Activated CD8-positive, alpha-beta T cell treated with anti-CD3 and anti-CD28 coated beads for 36 hours (primary cell): ENCODE measurements at regions not wholly inside any gene's neighbourhood (a gene's known extent, or its start where the extent isn't known, plus 50 kb on each side); places are given as distances from the start of the nearest gene placed in this dataset.

Experiments
- ATAC-seq: fragments of 200-7000 bp; cut with Tn5 transposase; one replicate; pipeline ENCODE4 v1.10.0; 2021; ENCODE audit warnings: mild to moderate bottlenecking, moderate library complexity
- CTCF ChIA-PET: fragments of 350-600 bp; sonication (Branson Sonifier 250); formaldehyde crosslinking; loops from one replicate; lab custom pipeline; 2021; ENCODE audit warnings: antibody characterized with exemption; lab: Charles Lee
- POLR2A ChIA-PET: fragments of 350-600 bp; sonication (Branson Sonifier 250); formaldehyde crosslinking; loops from one replicate; lab custom pipeline; 2021; ENCODE audit warnings: antibody characterized with exemption; lab: Charles Lee
- DNase-seq: peaks from one replicate; pipeline ENCODE4 v3.0.0-alpha.2; 2020
- H3K27ac Mint-ChIP-seq: one replicate; pipeline ENCODE4 v1.8.0; 2021; ENCODE audit warnings: mild to moderate bottlenecking, mixed read lengths
- H3K27me3 Mint-ChIP-seq: one replicate; pipeline ENCODE4 v1.8.0; 2021; ENCODE audit warnings: mixed read lengths
- H3K36me3 Mint-ChIP-seq: one replicate; pipeline ENCODE4 v1.8.0; 2021; ENCODE audit warnings: low read depth, mixed read lengths
- H3K4me1 Mint-ChIP-seq: one replicate; pipeline ENCODE4 v1.8.0; 2021; ENCODE audit warnings: low read depth, mixed read lengths
- H3K4me3 Mint-ChIP-seq: one replicate; pipeline ENCODE4 v1.8.0; 2021; ENCODE audit warnings: mild to moderate bottlenecking, moderate library complexity, mixed read lengths
- H3K9me3 Mint-ChIP-seq: one replicate; pipeline ENCODE4 v1.8.0; 2021; ENCODE audit warnings: mixed read lengths
- intact Hi-C: fragments of 100-400 bp; cut with micrococcal nuclease; formaldehyde crosslinking; loops from one replicate; pipeline ENCODE4 v1.10.0; 2022
- TF ChIP-seq, protein P1 (sequence below): fragments of 200-600 bp; IDR thresholded peaks from one replicate; pipeline ENCODE4 v1.8.0; 2022; ENCODE audit warnings: antibody characterized with exemption, mild to moderate bottlenecking

DNA sequence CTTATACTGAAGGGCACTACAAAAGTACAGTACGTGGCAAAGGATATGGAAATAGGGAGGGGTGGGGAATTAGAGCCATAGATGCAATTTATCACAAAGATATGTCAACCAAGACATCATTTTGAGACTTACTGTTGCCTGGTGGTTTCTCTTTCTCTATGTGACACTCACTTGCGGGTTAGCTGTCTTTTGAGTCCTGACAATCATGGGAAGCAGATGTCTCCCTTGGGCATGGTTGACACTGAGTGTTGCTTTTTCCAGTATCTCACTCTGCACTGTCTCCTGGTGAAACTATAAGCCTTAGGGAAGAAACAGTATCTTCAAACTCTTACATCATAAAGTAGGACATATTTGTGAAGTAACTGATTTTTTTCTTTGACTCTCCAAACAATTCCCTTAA lies 383.5 kb upstream of the LCORL start:
- intact Hi-C loops, result no loop called here
- Mint-ChIP-seq H3K36me3 (no peaks in the 10 kb centered on the region), H3K9me3 (no peaks in the 10 kb centered on the region), H3K27ac (no peak overlapping the region), H3K4me1 (no peaks in the 10 kb centered on the region), H3K27me3 (peaks cover 1% of the 10 kb centered on the region), H3K4me3 (no peak overlapping the region)
- TF ChIP-seq, protein P1, sequence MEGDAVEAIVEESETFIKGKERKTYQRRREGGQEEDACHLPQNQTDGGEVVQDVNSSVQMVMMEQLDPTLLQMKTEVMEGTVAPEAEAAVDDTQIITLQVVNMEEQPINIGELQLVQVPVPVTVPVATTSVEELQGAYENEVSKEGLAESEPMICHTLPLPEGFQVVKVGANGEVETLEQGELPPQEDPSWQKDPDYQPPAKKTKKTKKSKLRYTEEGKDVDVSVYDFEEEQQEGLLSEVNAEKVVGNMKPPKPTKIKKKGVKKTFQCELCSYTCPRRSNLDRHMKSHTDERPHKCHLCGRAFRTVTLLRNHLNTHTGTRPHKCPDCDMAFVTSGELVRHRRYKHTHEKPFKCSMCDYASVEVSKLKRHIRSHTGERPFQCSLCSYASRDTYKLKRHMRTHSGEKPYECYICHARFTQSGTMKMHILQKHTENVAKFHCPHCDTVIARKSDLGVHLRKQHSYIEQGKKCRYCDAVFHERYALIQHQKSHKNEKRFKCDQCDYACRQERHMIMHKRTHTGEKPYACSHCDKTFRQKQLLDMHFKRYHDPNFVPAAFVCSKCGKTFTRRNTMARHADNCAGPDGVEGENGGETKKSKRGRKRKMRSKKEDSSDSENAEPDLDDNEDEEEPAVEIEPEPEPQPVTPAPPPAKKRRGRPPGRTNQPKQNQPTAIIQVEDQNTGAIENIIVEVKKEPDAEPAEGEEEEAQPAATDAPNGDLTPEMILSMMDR, result no peak
- ChIA-PET POLR2A (no interaction called here), CTCF (no interaction called here)
- no peak for DNase-seq
- ATAC-seq, result no peak

DNA sequence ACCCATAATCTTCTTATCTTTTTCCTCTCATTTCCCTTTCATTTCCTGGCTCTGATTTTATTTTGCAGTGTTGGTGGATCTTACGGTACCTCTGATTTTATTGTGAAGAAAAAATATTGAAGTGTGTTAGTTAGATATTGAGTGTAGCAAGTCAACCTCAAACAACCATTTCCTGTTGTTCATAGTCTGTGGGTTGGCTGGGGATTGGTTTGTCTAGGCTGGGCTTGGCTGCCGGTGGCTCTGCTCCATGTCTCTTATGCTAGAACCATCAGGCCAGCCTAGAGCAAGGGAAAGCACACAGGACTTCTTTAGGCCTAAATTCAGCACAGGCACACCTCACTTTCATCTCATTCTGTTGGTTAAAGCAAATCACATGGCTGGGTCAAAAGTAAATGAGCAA lies 383.1 kb upstream of the LCORL start:
- no peak overlapping the region for H3K27ac Mint-ChIP-seq
- TF ChIP-seq, protein P1, result no peak
- no peaks in the 10 kb centered on the region for H3K9me3 Mint-ChIP-seq
- ATAC-seq (no peak), DNase-seq (no peak)
- no peaks in the 10 kb centered on the region for H3K36me3 Mint-ChIP-seq
- intact Hi-C loops, result no loop called here
- H3K4me3 Mint-ChIP-seq, result no peak overlapping the region
- H3K27me3 Mint-ChIP-seq, result peaks cover 1% of the 10 kb centered on the region
- ChIA-PET POLR2A (no interaction called here), CTCF (no interaction called here)
- H3K4me1 Mint-ChIP-seq, result no peaks in the 10 kb centered on the region

DNA sequence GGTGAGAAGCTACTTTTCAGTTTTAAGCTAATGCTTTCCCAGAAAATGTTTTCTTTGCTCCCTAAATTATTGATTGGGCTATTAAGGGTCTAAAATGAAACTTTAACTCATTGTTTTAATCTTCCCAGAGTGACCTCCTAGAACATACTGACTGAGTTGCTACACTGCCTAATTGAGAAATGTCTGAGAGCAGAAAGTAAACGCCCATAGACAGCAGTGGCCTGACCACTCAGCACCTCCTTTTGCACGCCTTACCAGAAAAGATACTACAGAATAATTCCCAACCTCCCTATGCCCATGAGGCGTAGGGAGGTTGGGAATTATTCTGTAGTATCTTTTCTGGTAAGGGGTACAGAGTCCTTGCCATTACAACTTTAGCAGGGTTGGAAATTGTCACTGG lies 381.8 kb upstream of the LCORL start:
- CTCF ChIA-PET, result no interaction called here
- no peaks in the 10 kb centered on the region for H3K36me3 Mint-ChIP-seq

DNA sequence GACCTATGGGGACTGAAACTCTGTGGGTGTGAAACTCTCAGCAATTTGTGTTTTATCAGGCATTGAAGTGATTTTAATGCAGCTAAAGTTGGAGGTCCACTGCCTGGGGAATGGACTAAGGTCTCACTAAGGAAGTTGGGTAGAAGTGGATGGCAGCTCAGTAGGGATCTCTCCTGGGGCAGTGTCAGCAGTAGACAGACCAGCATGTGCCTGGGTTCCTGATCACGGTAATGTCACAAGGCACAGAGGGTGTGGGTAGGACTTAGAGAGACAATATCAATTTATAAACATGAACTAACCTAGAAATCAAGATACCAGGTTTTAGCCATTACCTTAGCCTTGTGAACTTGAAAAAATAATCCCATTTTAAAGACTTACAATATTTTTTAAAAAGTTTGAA lies 380.3 kb upstream of the LCORL start:
- POLR2A ChIA-PET, result no interaction called here
- TF ChIP-seq, protein P1, result no peak
- H3K36me3 Mint-ChIP-seq, result no peaks in the 10 kb centered on the region
- peaks cover 1% of the 10 kb centered on the region for H3K27me3 Mint-ChIP-seq
- intact Hi-C loops, result no loop called here
- no peak for DNase-seq
- CTCF ChIA-PET, result no interaction called here
- H3K4me1 Mint-ChIP-seq, result no peaks in the 10 kb centered on the region
- no peak overlapping the region for H3K4me3 Mint-ChIP-seq
- no peaks in the 10 kb centered on the region for H3K9me3 Mint-ChIP-seq
- no peak overlapping the region for H3K27ac Mint-ChIP-seq
- no peak for ATAC-seq

More for the DNA sequence above, 381.8 kb upstream of the LCORL start:
- POLR2A ChIA-PET, result no interaction called here
- no peak for ATAC-seq
- Mint-ChIP-seq H3K27ac (no peak overlapping the region), H3K9me3 (no peaks in the 10 kb centered on the region), H3K27me3 (peaks cover 1% of the 10 kb centered on the region), H3K4me1 (no peaks in the 10 kb centered on the region), H3K4me3 (no peak overlapping the region)
- TF ChIP-seq, protein P1, result no peak
- DNase-seq, result no peak
- intact Hi-C loops, result no loop called here

DNA sequence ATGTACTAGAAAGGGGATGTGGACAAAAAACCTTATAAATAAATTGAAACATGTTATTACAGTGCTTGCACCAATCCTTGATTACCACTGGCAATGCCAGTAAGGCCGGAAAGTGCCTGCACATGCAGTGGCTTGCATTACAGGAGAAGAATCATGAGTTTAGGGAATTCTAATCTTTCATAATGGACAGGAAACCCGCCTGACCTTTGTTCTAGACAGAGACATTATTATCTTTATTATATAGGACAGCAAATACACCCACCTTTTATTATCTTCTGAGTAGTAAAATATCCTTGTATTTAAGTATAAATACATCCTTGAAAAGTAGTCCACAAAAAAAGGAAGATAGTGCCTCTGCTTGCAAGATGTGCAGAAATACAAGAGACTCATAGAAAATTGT lies 379.9 kb upstream of the LCORL start:
- intact Hi-C loops, result no loop called here
- Mint-ChIP-seq H3K4me3 (no peak overlapping the region), H3K27me3 (peaks cover 1% of the 10 kb centered on the region), H3K4me1 (no peaks in the 10 kb centered on the region), H3K27ac (no peak overlapping the region), H3K36me3 (no peaks in the 10 kb centered on the region), H3K9me3 (no peaks in the 10 kb centered on the region)
- DNase-seq (no peak), ATAC-seq (no peak)
- ChIA-PET CTCF (no interaction called here), POLR2A (no interaction called here)
- TF ChIP-seq, protein P1, result no peak
